Natural killer cell (primary cell): ENCODE measurements at regions not wholly inside any gene's neighbourhood (a gene's known extent, or its start where the extent isn't known, plus 50 kb on each side); places are given as distances from the start of the nearest gene placed in this dataset.

Source experiments
- ATAC-seq, 3 donors: fragments of 150-1000 bp in 2 of 3; fragments of 200-7000 bp in 1 of 3; cut with Tn5 transposase; 1 replicate in 1 of 3; 2 replicates in 2 of 3; pipeline ENCODE4 v1.10.0; 2021; ENCODE audit warnings: mild to moderate bottlenecking in 2 of 3, moderate library complexity in 2 of 3
- DNase-seq, 2 donors: peaks; one replicate each; pipeline versions ENCODE4 v3.0.0 to v3.0.0-alpha.2; 2013 to 2021; ENCODE audit warnings: mixed read lengths in 1 of 2
- H3K27ac ChIP-seq: one replicate; pipeline ENCODE4 v1.5.1; 2013; ENCODE audit warnings: mild to moderate bottlenecking, low read length
- H3K27me3 ChIP-seq: one replicate; pipeline ENCODE4 v1.6.1; 2013; ENCODE audit warnings: low read length; ENCODE audit not compliant: control insufficient read depth, insufficient read depth
- H3K36me3 ChIP-seq: one replicate; pipeline ENCODE4 v1.6.1; 2013; ENCODE audit warnings: low read length; ENCODE audit not compliant: control insufficient read depth, insufficient read depth
- H3K4me1 ChIP-seq: one replicate; pipeline ENCODE4 v1.6.1; 2013; ENCODE audit warnings: low read length; ENCODE audit not compliant: control insufficient read depth, insufficient read depth
- H3K4me3 ChIP-seq: one replicate; pipeline ENCODE4 v1.5.1; 2013; ENCODE audit warnings: low read length
- H3K9me3 ChIP-seq: one replicate; pipeline ENCODE4 v1.6.1; 2013; ENCODE audit warnings: low read length; ENCODE audit not compliant: control insufficient read depth, insufficient read depth
- H3K27ac Mint-ChIP-seq, 2 donors: one replicate each; pipeline ENCODE4 v1.8.0; 2022; ENCODE audit warnings: mild to moderate bottlenecking in 2 of 2, mixed read lengths in 2 of 2, moderate library complexity in 1 of 2
- H3K27me3 Mint-ChIP-seq, 2 donors: one replicate each; pipeline ENCODE4 v1.8.0; 2022; ENCODE audit warnings: low read depth in 2 of 2, mixed read lengths in 2 of 2
- H3K36me3 Mint-ChIP-seq: one replicate; pipeline ENCODE4 v1.8.0; 2022; ENCODE audit warnings: mixed read lengths
- H3K4me1 Mint-ChIP-seq, 2 donors: one replicate each; pipeline ENCODE4 v1.8.0; 2022; ENCODE audit warnings: mixed read lengths in 2 of 2
- H3K4me3 Mint-ChIP-seq: one replicate; pipeline ENCODE4 v1.8.0; 2022; ENCODE audit warnings: mild to moderate bottlenecking, moderate library complexity, mixed read lengths
- H3K9me3 Mint-ChIP-seq, 2 donors: one replicate each; pipeline ENCODE4 v1.8.0; 2022; ENCODE audit warnings: mixed read lengths in 2 of 2
- CTCF ChIP-seq: fragments of 200-600 bp; IDR thresholded peaks from one replicate; pipeline ENCODE4 v1.8.0; 2022; ENCODE audit warnings: antibody characterized with exemption
- WGBS: methylation state at CpG from one replicate; pipeline ENCODE4 v1.1.7; 2013; ENCODE audit warnings: missing lambda C conversion rate; ENCODE audit not compliant: insufficient coverage; 5-methylcytosine and 5-hydroxymethylcytosine counted together
- intact Hi-C: fragments of 100-400 bp; cut with micrococcal nuclease; formaldehyde crosslinking; loops from one replicate; pipeline ENCODE4 v1.14.2; 2022

GRCh38 chr3:178048768-178049167 is 487.5 kb upstream of the KCNMB2 start:
- no peak for TF ChIP-seq CTCF
- DNase-seq (no peak), ATAC-seq (no peak)
- Histone ChIP-seq H3K4me3 (no peak overlapping the region), H3K36me3 (no peaks in the 10 kb centered on the region), H3K9me3 (no peaks in the 10 kb centered on the region), H3K4me1 (no peaks in the 10 kb centered on the region), H3K27ac (no peak overlapping the region), H3K27me3 (no peaks in the 10 kb centered on the region)
- 77% methylated on average over 3 of the region's 3 CpGs for WGBS
- intact Hi-C loops = no loop called here
- no peak overlapping the region for H3K27ac Mint-ChIP-seq
- H3K36me3 Mint-ChIP-seq = no peaks in the 10 kb centered on the region
- no peak overlapping the region for H3K4me3 Mint-ChIP-seq
- H3K9me3 Mint-ChIP-seq = no peaks in the 10 kb centered on the region
- no peaks in the 10 kb centered on the region for H3K4me1 Mint-ChIP-seq
- peaks cover 14 to 15% of the 10 kb centered on the region in 2 donors for H3K27me3 Mint-ChIP-seq

- Mint-ChIP-seq H3K4me3 (no peak overlapping the region), H3K4me1 (no peaks in the 10 kb centered on the region), H3K9me3 (no peaks in the 10 kb centered on the region), H3K27me3 (peaks cover 9 to 18% of the 10 kb centered on the region in 2 donors), H3K36me3 (no peaks in the 10 kb centered on the region), H3K27ac (no peak overlapping the region)
- intact Hi-C loops = no loop called here
- WGBS = 74% methylated on average over 3 of the region's 3 CpGs
- Histone ChIP-seq H3K27ac (no peak overlapping the region), H3K27me3 (no peaks in the 10 kb centered on the region), H3K4me3 (no peak overlapping the region), H3K9me3 (no peaks in the 10 kb centered on the region), H3K36me3 (no peaks in the 10 kb centered on the region), H3K4me1 (no peaks in the 10 kb centered on the region)
- DNase-seq (no peak), ATAC-seq (no peak)
- no peak for TF ChIP-seq CTCF
Observed at GRCh38 chr3:178054471-178054870, 481.8 kb upstream of the KCNMB2 start.

GRCh38 chr3:178055939-178056338 is 480.3 kb upstream of the KCNMB2 start:
- no peak for TF ChIP-seq CTCF
- ATAC-seq (no peak), DNase-seq (no peak)
- Mint-ChIP-seq H3K9me3 (no peaks in the 10 kb centered on the region), H3K27ac (no peak overlapping the region), H3K36me3 (no peaks in the 10 kb centered on the region), H3K4me1 (no peaks in the 10 kb centered on the region), H3K27me3 (peaks cover 5 to 13% of the 10 kb centered on the region in 2 donors), H3K4me3 (no peak overlapping the region)
- 95% methylated on average over 2 of the region's 2 CpGs for WGBS
- H3K9me3 ChIP-seq = no peaks in the 10 kb centered on the region
- H3K4me3 ChIP-seq = no peak overlapping the region
- intact Hi-C loops = no loop called here
- no peak overlapping the region for H3K27ac ChIP-seq
- no peaks in the 10 kb centered on the region for H3K36me3 ChIP-seq
- no peaks in the 10 kb centered on the region for H3K4me1 ChIP-seq
- no peaks in the 10 kb centered on the region for H3K27me3 ChIP-seq

- WGBS = 100% methylated on average over 1 of the region's 1 CpG
- no peak overlapping the region for H3K4me3 Mint-ChIP-seq
- no peak overlapping the region for H3K4me3 ChIP-seq
- H3K9me3 Mint-ChIP-seq = no peaks in the 10 kb centered on the region
- intact Hi-C loops = no loop called here
- no peaks in the 10 kb centered on the region for H3K4me1 Mint-ChIP-seq
- no peaks in the 10 kb centered on the region for H3K36me3 ChIP-seq
- no peak overlapping the region for H3K27ac ChIP-seq
- DNase-seq (no peak), ATAC-seq (no peak)
- no peaks in the 10 kb centered on the region for H3K4me1 ChIP-seq
- no peak for TF ChIP-seq CTCF
- no peaks in the 10 kb centered on the region for H3K27me3 ChIP-seq
- no peak overlapping the region for H3K27ac Mint-ChIP-seq
- H3K27me3 Mint-ChIP-seq = peaks cover 5 to 13% of the 10 kb centered on the region in 2 donors
- no peaks in the 10 kb centered on the region for H3K9me3 ChIP-seq
- H3K36me3 Mint-ChIP-seq = no peaks in the 10 kb centered on the region
Observed at GRCh38 chr3:178056868-178057267, 479.4 kb upstream of the KCNMB2 start.
